ENCODE measurements at regions not wholly inside any gene's neighbourhood (a gene's known extent, or its start where the extent isn't known, plus 50 kb on each side); places are given as distances from the start of the nearest gene placed in this dataset.
"Not testable (repeated sequence)": the region's sequence is repeated elsewhere in the genome, so short reads cannot be mapped to it uniquely, and the experiment has no call there.

DNA sequence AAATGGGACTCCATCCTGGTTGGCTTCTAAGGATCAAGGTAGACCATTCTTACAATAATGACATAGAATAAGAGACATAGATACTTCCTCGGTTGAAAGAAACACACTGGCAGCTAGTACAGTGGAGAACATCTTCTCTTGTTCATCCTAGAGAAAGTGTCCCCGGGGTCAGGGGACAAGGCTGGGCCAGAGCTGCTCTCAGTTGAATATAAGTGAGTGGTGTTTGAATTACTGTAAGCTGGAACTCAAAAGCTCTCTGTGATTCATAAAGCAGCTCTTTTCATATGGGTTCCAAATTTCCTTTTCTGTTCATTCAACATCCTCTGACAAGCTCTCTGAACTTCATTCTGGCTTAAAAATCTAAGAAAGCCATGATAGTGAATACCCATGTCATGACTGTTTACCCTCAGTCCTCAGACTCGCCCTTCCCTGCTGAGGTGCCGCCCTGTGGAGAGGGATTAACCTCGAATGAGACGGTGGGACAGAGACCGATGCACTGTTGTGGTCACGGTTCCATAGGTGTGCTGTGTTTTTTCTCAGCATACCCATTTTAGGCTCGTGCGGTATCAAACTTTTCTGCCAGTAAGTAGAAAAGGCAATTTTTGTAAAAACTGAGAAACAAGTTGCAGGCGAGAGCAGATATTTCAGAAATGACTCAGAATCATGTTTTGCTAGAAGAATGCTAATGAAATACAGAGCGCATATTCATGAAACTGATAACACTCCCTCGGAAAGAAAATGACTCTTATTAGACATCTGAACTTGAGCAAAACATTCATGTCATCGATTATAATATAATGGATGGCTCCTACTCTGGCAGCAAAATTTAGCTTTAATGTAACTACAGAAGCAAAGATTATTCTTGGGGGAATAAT, 351.1 kb downstream of the ANAPC1 start:
- H3K9ac ChIP-seq (replicated peaks in 1 of 4; ENCODE audit: extremely low read depth in 1 of 4, low read depth in 3 of 4, low read length in 3 of 4); H3K23me2 ChIP-seq (ENCODE audit: low read depth, low read length); H3K27me3 ChIP-seq (replicated peaks in 1 of 4; ENCODE audit: control insufficient read depth in 3 of 4, extremely low read depth in 1 of 4, insufficient read depth in 3 of 4, low read length in 3 of 4); H3K27ac ChIP-seq (ENCODE audit: low read depth, low read length); H4K5ac ChIP-seq (ENCODE audit: insufficient read length, low read depth, low read length); POLR2A ChIA-PET (ENCODE audit: partially characterized antibody); H3K56ac ChIP-seq (replicated peaks; ENCODE audit: insufficient read length, low read depth, low read length); H2BK20ac ChIP-seq (ENCODE audit: low read length); H3K9me3 ChIP-seq (ENCODE audit: insufficient read depth in 2 of 2, low read depth in 1 of 2, low read length in 1 of 2); H2BK5ac ChIP-seq (ENCODE audit: low read depth, low read length); H2BK15ac ChIP-seq (ENCODE audit: low read length); H3K4ac ChIP-seq (replicated peaks; ENCODE audit: insufficient read length, low read depth, low read length); DNase-seq (ENCODE audit: low read depth in 1 of 2, low spot score in 2 of 2); H2BK12ac ChIP-seq (ENCODE audit: low read depth, low read length); H3K18ac ChIP-seq (ENCODE audit: extremely low read depth, low read length); H3K36me3 ChIP-seq (ENCODE audit: control insufficient read depth in 2 of 4, insufficient read depth in 4 of 4, low read length in 3 of 4); H3K4me3 ChIP-seq (ENCODE audit: extremely low read depth in 1 of 4, insufficient read depth in 2 of 4, low read depth in 3 of 4, low read length in 4 of 4); H2AFZ ChIP-seq (ENCODE audit: low read length); FAIRE-seq; H2AK5ac ChIP-seq (ENCODE audit: low read depth, low read length); H4K91ac ChIP-seq (replicated peaks; ENCODE audit: insufficient read length, low read length); H4K8ac ChIP-seq (ENCODE audit: extremely low read depth, insufficient read depth, low read length); H3K14ac ChIP-seq (ENCODE audit: insufficient read length); H3K4me2 ChIP-seq (ENCODE audit: insufficient read depth in 1 of 2, low read depth in 2 of 2, low read length in 2 of 2); CTCF ChIA-PET (ENCODE audit: partially characterized antibody); H2BK120ac ChIP-seq (replicated peaks; ENCODE audit: low read depth, low read length); H3K79me2 ChIP-seq (ENCODE audit: control insufficient read depth in 1 of 2, insufficient read depth in 2 of 2, low read length in 2 of 2); H3K23ac ChIP-seq (ENCODE audit: insufficient read length); H3K79me1 ChIP-seq (ENCODE audit: low read depth, low read length); H4K20me1 ChIP-seq (replicated peaks in 1 of 2; ENCODE audit: control insufficient read depth in 1 of 2, insufficient read depth in 2 of 2, low read length in 2 of 2): not testable (repeated sequence)
- 79% methylated on average over 7 of the region's 14 CpGs; no CpG with 5 or more reads in 1 of the 2 experiments for WGBS, 2 experiments (ENCODE audit: extremely low coverage in 1 of 2, insufficient coverage in 1 of 2, insufficient read length in 1 of 2, insufficient replicate concordance in 2 of 2, low coverage in 1 of 2, low lambda C conversion rate in 2 of 2, missing lambda C conversion rate in 1 of 2)
- H3K4me1 ChIP-seq (replicated peaks in 1 of 4; ENCODE audit: control insufficient read depth in 3 of 4, insufficient read depth in 4 of 4, low read length in 3 of 4), result peaks cover 0 to 13% (median 7%) of the 10 kb centered on the region in 4 experiments; a peak in 5 of 7 replicates

All from H1 (cell line).